Stimulated activated CD8-positive, alpha-beta memory T cell treated with anti-CD3 and anti-CD28 coated beads, Interleukin-4, amount 100 ng/mL, for 4 hours (primary cell): ENCODE measurements at regions not wholly inside any gene's neighbourhood (a gene's known extent, or its start where the extent isn't known, plus 50 kb on each side); places are given as distances from the start of the nearest gene placed in this dataset.

ENCODE experiments used
- DNase-seq, 2 donors: peaks; one replicate each; pipeline ENCODE4 v3.0.0-alpha.2; 2020; ENCODE audit warnings: low read depth in 2 of 2, low spot score in 1 of 2

GRCh38 chr10:88082806-88083596 lies 219.6 kb downstream of the PTEN start:
- DNase-seq = no peak

GRCh38 chr10:88083597-88083989 lies 220.2 kb downstream of the PTEN start:
- no peak for DNase-seq

- no peak for DNase-seq
Measured at GRCh38 chr10:88086187-88086960, 222.9 kb downstream of the PTEN start.

GRCh38 chr10:88088441-88089340 lies 225.3 kb downstream of the PTEN start:
- no peak for DNase-seq

- DNase-seq = no peak
Measured at GRCh38 chr10:88089498-88089897, 226.1 kb downstream of the PTEN start.

- DNase-seq = no peak
Measured at GRCh38 chr10:88090568-88091214, 227.3 kb downstream of the PTEN start.

- DNase-seq = peak; percentile 29 to 41
Measured at GRCh38 chr10:88091490-88092061, 228.2 kb downstream of the PTEN start.

GRCh38 chr10:88092265-88092664 lies 228.8 kb downstream of the PTEN start:
- DNase-seq = no peak

- DNase-seq = no peak
Measured at GRCh38 chr10:88092973-88093372, 229.5 kb downstream of the PTEN start.

- no peak for DNase-seq
Measured at GRCh38 chr10:88094795-88095194, 231.4 kb downstream of the PTEN start.

- DNase-seq = no peak
Measured at GRCh38 chr10:88095223-88095721, 231.8 kb downstream of the PTEN start.

GRCh38 chr10:88095778-88096431 lies 232.5 kb downstream of the PTEN start:
- DNase-seq = no peak

GRCh38 chr10:88097092-88097516 lies 233.7 kb downstream of the PTEN start:
- no peak for DNase-seq

GRCh38 chr10:88097536-88097935 lies 234.1 kb downstream of the PTEN start:
- DNase-seq = no peak

GRCh38 chr10:88100281-88100680 lies 236.9 kb downstream of the PTEN start:
- no peak for DNase-seq

- no peak for DNase-seq
Measured at GRCh38 chr10:88101666-88102065, 238.2 kb downstream of the PTEN start.

- DNase-seq = no peak
Measured at GRCh38 chr10:88103576-88103975, 240.2 kb downstream of the PTEN start.

GRCh38 chr10:88104223-88104622 lies 240.8 kb downstream of the PTEN start:
- DNase-seq = no peak

GRCh38 chr10:88106366-88106765 lies 242.9 kb downstream of the PTEN start:
- no peak for DNase-seq
